ENCODE measurements at regions not wholly inside any gene's neighbourhood (a gene's known extent, or its start where the extent isn't known, plus 50 kb on each side); places are given as distances from the start of the nearest gene placed in this dataset.

DNA sequence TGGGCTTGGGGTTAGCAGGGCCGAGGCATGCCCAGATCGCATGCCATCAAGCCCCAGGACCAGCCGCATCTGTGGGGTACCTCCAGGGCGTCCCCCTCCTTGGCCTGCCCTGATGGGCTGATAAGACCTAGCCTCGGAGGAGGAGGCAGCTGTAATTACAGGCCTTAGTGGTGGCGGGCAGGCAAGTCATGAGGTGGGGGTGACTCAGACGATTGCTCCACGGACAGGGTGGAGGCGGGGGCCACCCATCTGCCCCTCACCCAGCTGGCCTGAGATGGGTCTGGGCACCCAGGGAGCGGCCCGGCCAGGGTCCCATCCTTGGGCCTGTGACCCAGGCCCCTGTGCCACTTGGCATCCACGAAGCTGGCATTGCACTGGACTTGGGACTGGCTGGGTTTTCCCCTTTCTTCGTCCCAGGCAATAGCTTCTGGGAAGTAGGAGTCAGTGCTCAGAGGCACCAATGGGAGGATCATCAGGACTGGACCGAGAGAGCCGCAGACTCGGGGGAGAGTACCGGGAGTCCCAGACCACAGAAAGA is 57.5 kb downstream of the CEBPB start:
- no peak for TF ChIP-seq SRF (CRISPR knock-in tag; IDR thresholded peaks at IDR 0.05)
- TF ChIP-seq RNF2 (IDR thresholded peaks at IDR 0.05), result no peak
- TF ChIP-seq, protein P1, sequence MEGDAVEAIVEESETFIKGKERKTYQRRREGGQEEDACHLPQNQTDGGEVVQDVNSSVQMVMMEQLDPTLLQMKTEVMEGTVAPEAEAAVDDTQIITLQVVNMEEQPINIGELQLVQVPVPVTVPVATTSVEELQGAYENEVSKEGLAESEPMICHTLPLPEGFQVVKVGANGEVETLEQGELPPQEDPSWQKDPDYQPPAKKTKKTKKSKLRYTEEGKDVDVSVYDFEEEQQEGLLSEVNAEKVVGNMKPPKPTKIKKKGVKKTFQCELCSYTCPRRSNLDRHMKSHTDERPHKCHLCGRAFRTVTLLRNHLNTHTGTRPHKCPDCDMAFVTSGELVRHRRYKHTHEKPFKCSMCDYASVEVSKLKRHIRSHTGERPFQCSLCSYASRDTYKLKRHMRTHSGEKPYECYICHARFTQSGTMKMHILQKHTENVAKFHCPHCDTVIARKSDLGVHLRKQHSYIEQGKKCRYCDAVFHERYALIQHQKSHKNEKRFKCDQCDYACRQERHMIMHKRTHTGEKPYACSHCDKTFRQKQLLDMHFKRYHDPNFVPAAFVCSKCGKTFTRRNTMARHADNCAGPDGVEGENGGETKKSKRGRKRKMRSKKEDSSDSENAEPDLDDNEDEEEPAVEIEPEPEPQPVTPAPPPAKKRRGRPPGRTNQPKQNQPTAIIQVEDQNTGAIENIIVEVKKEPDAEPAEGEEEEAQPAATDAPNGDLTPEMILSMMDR (IDR thresholded peaks at IDR 0.05 in 2 of 3, conservative IDR thresholded peaks at IDR 0.05 in 1 of 3; ENCODE audit: insufficient read depth in 2 of 3, low read depth in 1 of 3, low read length in 3 of 3), result no peak
- TF ChIP-seq KDM1A (IDR thresholded peaks at IDR 0.05), result no peak
- TF ChIP-seq EZH2 (IDR thresholded peaks at IDR 0.05; ENCODE audit: borderline replicate concordance, low read depth, low read length), result no peak
- no peak for TF ChIP-seq SMARCB1 (IDR thresholded peaks at IDR 0.05; ENCODE audit: insufficient read length, low read depth)
- TF ChIP-seq JUND (IDR thresholded peaks at IDR 0.05; ENCODE audit: borderline replicate concordance, low read depth, low read length), result peak; percentile 81; the same call in 1 of the 2 replicates
- peak; percentile 55; the same call in 1 of the 3 replicates for TF ChIP-seq JUND (tag; IDR thresholded peaks at IDR 0.05; ENCODE audit: borderline replicate concordance, low read depth, low read length)
- TF ChIP-seq PTRF (tag; IDR thresholded peaks at IDR 0.05), result no peak
- TF ChIP-seq, protein P2, sequence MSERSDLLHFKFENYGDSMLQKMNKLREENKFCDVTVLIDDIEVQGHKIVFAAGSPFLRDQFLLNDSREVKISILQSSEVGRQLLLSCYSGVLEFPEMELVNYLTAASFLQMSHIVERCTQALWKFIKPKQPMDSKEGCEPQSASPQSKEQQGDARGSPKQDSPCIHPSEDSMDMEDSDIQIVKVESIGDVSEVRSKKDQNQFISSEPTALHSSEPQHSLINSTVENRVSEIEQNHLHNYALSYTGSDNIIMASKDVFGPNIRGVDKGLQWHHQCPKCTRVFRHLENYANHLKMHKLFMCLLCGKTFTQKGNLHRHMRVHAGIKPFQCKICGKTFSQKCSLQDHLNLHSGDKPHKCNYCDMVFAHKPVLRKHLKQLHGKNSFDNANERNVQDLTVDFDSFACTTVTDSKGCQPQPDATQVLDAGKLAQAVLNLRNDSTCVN (CRISPR knock-in tag; IDR thresholded peaks at IDR 0.05), result no peak
- TF ChIP-seq BRCA1 (IDR thresholded peaks at IDR 0.05), result no peak
- TF ChIP-seq BRCA1 (CRISPR knock-in tag; IDR thresholded peaks at IDR 0.05), result no peak
- TF ChIP-seq, protein P3, sequence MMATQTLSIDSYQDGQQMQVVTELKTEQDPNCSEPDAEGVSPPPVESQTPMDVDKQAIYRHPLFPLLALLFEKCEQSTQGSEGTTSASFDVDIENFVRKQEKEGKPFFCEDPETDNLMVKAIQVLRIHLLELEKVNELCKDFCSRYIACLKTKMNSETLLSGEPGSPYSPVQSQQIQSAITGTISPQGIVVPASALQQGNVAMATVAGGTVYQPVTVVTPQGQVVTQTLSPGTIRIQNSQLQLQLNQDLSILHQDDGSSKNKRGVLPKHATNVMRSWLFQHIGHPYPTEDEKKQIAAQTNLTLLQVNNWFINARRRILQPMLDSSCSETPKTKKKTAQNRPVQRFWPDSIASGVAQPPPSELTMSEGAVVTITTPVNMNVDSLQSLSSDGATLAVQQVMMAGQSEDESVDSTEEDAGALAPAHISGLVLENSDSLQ (IDR thresholded peaks at IDR 0.05), result no peak
- no peak for TF ChIP-seq POLR2AphosphoS5 (IDR thresholded peaks at IDR 0.05; ENCODE audit: control insufficient read depth, insufficient read depth, low read depth, low read length)
- no peak for TF ChIP-seq ZNF639 (CRISPR knock-in tag; conservative IDR thresholded peaks at IDR 0.05 in 1 of 2, IDR thresholded peaks at IDR 0.05 in 1 of 2)

Measured in K562 (cell line).